Kidney capillary endothelial cell (primary cell): ENCODE measurements at regions not wholly inside any gene's neighbourhood (a gene's known extent, or its start where the extent isn't known, plus 50 kb on each side); places are given as distances from the start of the nearest gene placed in this dataset.
"Not testable (repeated sequence)": the region's sequence is repeated elsewhere in the genome, so short reads cannot be mapped to it uniquely, and the experiment has no call there.

Experiments
- DNase-seq: peaks from one replicate; pipeline ENCODE4 v3.0.0-alpha.2; 2018; ENCODE audit warnings: low spot score

- DNase-seq, result no peak
Observed at GRCh38 chr4:4666693-4667621, 125.1 kb upstream of the STX18 start.

GRCh38 chr4:4666187-4666586, 124.3 kb upstream of the STX18 start:
- DNase-seq, result no peak

- no peak for DNase-seq
Observed at GRCh38 chr4:4664234-4664633, 122.4 kb upstream of the STX18 start.

- no peak for DNase-seq
Observed at GRCh38 chr4:4663028-4663427, 121.2 kb upstream of the STX18 start.

- no peak for DNase-seq
Observed at GRCh38 chr4:4662230-4662629, 120.4 kb upstream of the STX18 start.

GRCh38 chr4:4659871-4660651, 118.2 kb upstream of the STX18 start:
- peak; percentile 70 for DNase-seq

- no peak for DNase-seq
Observed at GRCh38 chr4:4658052-4658451, 116.2 kb upstream of the STX18 start.

GRCh38 chr4:4656977-4657376, 115.1 kb upstream of the STX18 start:
- DNase-seq, result no peak

- DNase-seq, result no peak
Observed at GRCh38 chr4:4655901-4656300, 114.1 kb upstream of the STX18 start.

GRCh38 chr4:4655011-4655410, 113.2 kb upstream of the STX18 start:
- DNase-seq, result no peak

GRCh38 chr4:4651811-4652755, 110.2 kb upstream of the STX18 start:
- DNase-seq, result no peak

- DNase-seq, result no peak
Observed at GRCh38 chr4:4647041-4647440, 105.2 kb upstream of the STX18 start.

- no peak for DNase-seq
Observed at GRCh38 chr4:4645743-4646142, 103.9 kb upstream of the STX18 start.

GRCh38 chr4:4644277-4644676, 102.4 kb upstream of the STX18 start:
- DNase-seq, result not testable (repeated sequence)

GRCh38 chr4:4643743-4644142, 101.9 kb upstream of the STX18 start:
- DNase-seq, result not testable (repeated sequence)

GRCh38 chr4:4643306-4643705, 101.5 kb upstream of the STX18 start:
- DNase-seq, result no peak

GRCh38 chr4:4642496-4643000, 100.7 kb upstream of the STX18 start:
- no peak for DNase-seq

GRCh38 chr4:4641661-4642495, 100.0 kb upstream of the STX18 start:
- DNase-seq, result no peak

- DNase-seq, result no peak
Observed at GRCh38 chr4:4641254-4641653, 99.4 kb upstream of the STX18 start.

GRCh38 chr4:4640692-4641091, 98.8 kb upstream of the STX18 start:
- DNase-seq, result no peak

GRCh38 chr4:4639370-4639769, 97.5 kb upstream of the STX18 start:
- no peak for DNase-seq
